ENCODE measurements at regions not wholly inside any gene's neighbourhood (a gene's known extent, or its start where the extent isn't known, plus 50 kb on each side); places are given as distances from the start of the nearest gene placed in this dataset.

GRCh38 chr18:71001597-71001996 lies 712.8 kb downstream of the SOCS6 start:
- Mint-ChIP-seq H3K27me3 (ENCODE audit: unreplicated experiment) (no peaks in the 10 kb centered on the region), H3K36me3 (ENCODE audit: unreplicated experiment) (no peaks in the 10 kb centered on the region), H3K9me3 (ENCODE audit: unreplicated experiment) (peaks cover 2% of the 10 kb centered on the region), H3K4me3 (ENCODE audit: unreplicated experiment) (no peak overlapping the region), H3K4me1 (ENCODE audit: low read depth, unreplicated experiment) (no peaks in the 10 kb centered on the region), H3K27ac (ENCODE audit: unreplicated experiment) (no peak overlapping the region)
- no peak for TF ChIP-seq CTCF (IDR thresholded peaks at IDR 0.05; ENCODE audit: partially characterized antibody, unreplicated experiment)
- DNase-seq, result no peak

- H3K9me3 Mint-ChIP-seq (ENCODE audit: unreplicated experiment), result no peaks in the 10 kb centered on the region
- H3K27ac Mint-ChIP-seq (ENCODE audit: unreplicated experiment), result no peak overlapping the region
- no peak overlapping the region for H3K4me3 Mint-ChIP-seq (ENCODE audit: unreplicated experiment)
- no peak for TF ChIP-seq CTCF (IDR thresholded peaks at IDR 0.05; ENCODE audit: partially characterized antibody, unreplicated experiment)
- no peaks in the 10 kb centered on the region for H3K36me3 Mint-ChIP-seq (ENCODE audit: unreplicated experiment)
- no peak for DNase-seq
- H3K27me3 Mint-ChIP-seq (ENCODE audit: unreplicated experiment), result no peaks in the 10 kb centered on the region
- no peaks in the 10 kb centered on the region for H3K4me1 Mint-ChIP-seq (ENCODE audit: low read depth, unreplicated experiment)
Measured at GRCh38 chr18:70998490-70998889, 709.6 kb downstream of the SOCS6 start.

GRCh38 chr18:70994116-70994515 lies 705.3 kb downstream of the SOCS6 start:
- Mint-ChIP-seq H3K9me3 (ENCODE audit: unreplicated experiment) (no peaks in the 10 kb centered on the region), H3K36me3 (ENCODE audit: unreplicated experiment) (no peaks in the 10 kb centered on the region), H3K4me3 (ENCODE audit: unreplicated experiment) (no peak overlapping the region), H3K27me3 (ENCODE audit: unreplicated experiment) (no peaks in the 10 kb centered on the region), H3K27ac (ENCODE audit: unreplicated experiment) (no peak overlapping the region), H3K4me1 (ENCODE audit: low read depth, unreplicated experiment) (no peaks in the 10 kb centered on the region)
- DNase-seq, result no peak
- TF ChIP-seq CTCF (IDR thresholded peaks at IDR 0.05; ENCODE audit: partially characterized antibody, unreplicated experiment), result no peak

- H3K4me3 Mint-ChIP-seq (ENCODE audit: unreplicated experiment), result no peak overlapping the region
- no peak overlapping the region for H3K27ac Mint-ChIP-seq (ENCODE audit: unreplicated experiment)
- H3K36me3 Mint-ChIP-seq (ENCODE audit: unreplicated experiment), result peaks cover 12% of the 10 kb centered on the region
- no peaks in the 10 kb centered on the region for H3K4me1 Mint-ChIP-seq (ENCODE audit: low read depth, unreplicated experiment)
- DNase-seq, result no peak
- no peaks in the 10 kb centered on the region for H3K27me3 Mint-ChIP-seq (ENCODE audit: unreplicated experiment)
- TF ChIP-seq CTCF (IDR thresholded peaks at IDR 0.05; ENCODE audit: partially characterized antibody, unreplicated experiment), result no peak
- no peaks in the 10 kb centered on the region for H3K9me3 Mint-ChIP-seq (ENCODE audit: unreplicated experiment)
Measured at GRCh38 chr18:70991577-70991976, 702.7 kb downstream of the SOCS6 start.

GRCh38 chr18:70985948-70986347 lies 697.1 kb downstream of the SOCS6 start:
- H3K36me3 Mint-ChIP-seq (ENCODE audit: unreplicated experiment), result peaks cover 19% of the 10 kb centered on the region
- TF ChIP-seq CTCF (IDR thresholded peaks at IDR 0.05; ENCODE audit: partially characterized antibody, unreplicated experiment), result no peak

More at GRCh38 chr18:70985948-70986347, 697.1 kb downstream of the SOCS6 start:
- Mint-ChIP-seq H3K4me1 (ENCODE audit: low read depth, unreplicated experiment) (no peaks in the 10 kb centered on the region), H3K27ac (ENCODE audit: unreplicated experiment) (no peak overlapping the region), H3K4me3 (ENCODE audit: unreplicated experiment) (no peak overlapping the region), H3K9me3 (ENCODE audit: unreplicated experiment) (peaks cover 6% of the 10 kb centered on the region), H3K27me3 (ENCODE audit: unreplicated experiment) (no peaks in the 10 kb centered on the region)
- DNase-seq, result no peak
